Glutamatergic neuron (in vitro differentiated cells): ENCODE measurements at regions not wholly inside any gene's neighbourhood (a gene's known extent, or its start where the extent isn't known, plus 50 kb on each side); places are given as distances from the start of the nearest gene placed in this dataset.
"Not testable (repeated sequence)": the region's sequence is repeated elsewhere in the genome, so short reads cannot be mapped to it uniquely, and the experiment has no call there.

ENCODE experiments used
- DNase-seq: peaks from one replicate; pipeline ENCODE4 v3.0.0; 2022
- H3K27ac Mint-ChIP-seq: one replicate; pipeline ENCODE4 v1.8.0; 2020; ENCODE audit warnings: mild to moderate bottlenecking, mixed read lengths, inconsistent platforms; ENCODE audit not compliant: unreplicated experiment
- H3K27me3 Mint-ChIP-seq: one replicate; pipeline ENCODE4 v1.8.0; 2020; ENCODE audit warnings: mild to moderate bottlenecking, moderate library complexity, mixed read lengths, inconsistent platforms; ENCODE audit not compliant: unreplicated experiment
- H3K36me3 Mint-ChIP-seq: one replicate; pipeline ENCODE4 v1.8.0; 2020; ENCODE audit warnings: mild to moderate bottlenecking, mixed read lengths, inconsistent platforms; ENCODE audit not compliant: unreplicated experiment
- H3K4me1 Mint-ChIP-seq: one replicate; pipeline ENCODE4 v1.8.0; 2020; ENCODE audit warnings: mild to moderate bottlenecking, low read depth, mixed read lengths, inconsistent platforms; ENCODE audit not compliant: unreplicated experiment
- H3K4me3 Mint-ChIP-seq: one replicate; pipeline ENCODE4 v1.8.0; 2020; ENCODE audit warnings: mild to moderate bottlenecking, mixed read lengths, inconsistent platforms; ENCODE audit not compliant: unreplicated experiment
- H3K9me3 Mint-ChIP-seq: one replicate; pipeline ENCODE4 v1.8.0; 2020; ENCODE audit warnings: mild to moderate bottlenecking, moderate library complexity, mixed read lengths, inconsistent platforms; ENCODE audit not compliant: unreplicated experiment
- CTCF ChIP-seq: fragments of 200-600 bp; sonication (generic); IDR thresholded peaks from one replicate; pipeline ENCODE4 v1.5.0; 2021; ENCODE audit not compliant: partially characterized antibody, unreplicated experiment

GRCh38 chr5:167855818-167856217 lies 435.6 kb upstream of the WWC1 start:
- no peak for TF ChIP-seq CTCF
- no peak for DNase-seq
- Mint-ChIP-seq H3K9me3 (peaks cover 5% of the 10 kb centered on the region), H3K4me3 (no peak overlapping the region), H3K36me3 (peaks cover 7% of the 10 kb centered on the region), H3K27me3 (peaks cover 3% of the 10 kb centered on the region), H3K27ac (no peak overlapping the region), H3K4me1 (no peaks in the 10 kb centered on the region)

- no peak overlapping the region for H3K4me3 Mint-ChIP-seq
- H3K27ac Mint-ChIP-seq = no peak overlapping the region
- H3K27me3 Mint-ChIP-seq = peaks cover 3% of the 10 kb centered on the region
- H3K36me3 Mint-ChIP-seq = peaks cover 7% of the 10 kb centered on the region
- no peak for TF ChIP-seq CTCF
- no peak for DNase-seq
- H3K9me3 Mint-ChIP-seq = peaks cover 8% of the 10 kb centered on the region
- peaks cover 5% of the 10 kb centered on the region for H3K4me1 Mint-ChIP-seq
These were observed 434.1 kb upstream of the WWC1 start for GRCh38 chr5:167857321-167857720.

GRCh38 chr5:167858186-167858855 lies 433.1 kb upstream of the WWC1 start:
- not testable (repeated sequence) for H3K4me3 Mint-ChIP-seq, H3K4me1 Mint-ChIP-seq, H3K27ac Mint-ChIP-seq, DNase-seq, H3K9me3 Mint-ChIP-seq, H3K36me3 Mint-ChIP-seq, H3K27me3 Mint-ChIP-seq

- H3K9me3 Mint-ChIP-seq = peaks cover 8% of the 10 kb centered on the region
- peak overlapping the region; percentile 19 for H3K27ac Mint-ChIP-seq
- DNase-seq = no peak
- H3K4me1 Mint-ChIP-seq = peaks cover 8% of the 10 kb centered on the region
- TF ChIP-seq CTCF = no peak
- H3K36me3 Mint-ChIP-seq = peaks cover 7% of the 10 kb centered on the region
- no peak overlapping the region for H3K4me3 Mint-ChIP-seq
- H3K27me3 Mint-ChIP-seq = no peaks in the 10 kb centered on the region
These were observed 430.1 kb upstream of the WWC1 start for GRCh38 chr5:167861129-167861927.

GRCh38 chr5:167861928-167862426 lies 429.5 kb upstream of the WWC1 start:
- no peak overlapping the region for H3K27ac Mint-ChIP-seq
- TF ChIP-seq CTCF = no peak
- H3K9me3 Mint-ChIP-seq = peaks cover 8% of the 10 kb centered on the region
- H3K27me3 Mint-ChIP-seq = no peaks in the 10 kb centered on the region
- DNase-seq = no peak
- no peak overlapping the region for H3K4me3 Mint-ChIP-seq
- H3K36me3 Mint-ChIP-seq = peaks cover 7% of the 10 kb centered on the region
- H3K4me1 Mint-ChIP-seq = peaks cover 8% of the 10 kb centered on the region
